ENCODE measurements at regions not wholly inside any gene's neighbourhood (a gene's known extent, or its start where the extent isn't known, plus 50 kb on each side); places are given as distances from the start of the nearest gene placed in this dataset.
"Not testable (repeated sequence)": the region's sequence is repeated elsewhere in the genome, so short reads cannot be mapped to it uniquely, and the experiment has no call there.

GRCh38 chr4:114041117-114041475 is 61.6 kb upstream of the ARSJ start:
- no peaks in the 10 kb centered on the region for H3K27me3 ChIP-seq (ENCODE audit: control insufficient read depth, insufficient read depth, low read length)
- peak overlapping the region in 1 of 4 experiments; percentile 36 for H3K4me3 ChIP-seq (replicated peaks in 1 of 4; ENCODE audit: control extremely low read depth in 1 of 4, insufficient read depth in 1 of 4, low read depth in 3 of 4, low read length in 4 of 4)
- H3K79me2 ChIP-seq (ENCODE audit: control insufficient read depth, insufficient read depth, low read length), result no peaks in the 10 kb centered on the region
- no peaks in the 10 kb centered on the region for H4K20me1 ChIP-seq (ENCODE audit: control insufficient read depth, extremely low read depth, insufficient read depth, low read length)
- H3K4me2 ChIP-seq (ENCODE audit: extremely low read depth, insufficient read depth, low read length), result peak overlapping the region; percentile 45
- H3K9ac ChIP-seq (ENCODE audit: insufficient read depth, low read length), result no peak overlapping the region
- peak; percentile 20 to 58 for DNase-seq (ENCODE audit: low read depth in 2 of 2)
- peak overlapping the region; percentile 65 for H3K27ac ChIP-seq (ENCODE audit: insufficient read depth, low read length)
- H3K9me3 ChIP-seq (ENCODE audit: control insufficient read depth, insufficient read depth, low read depth, low read length), result no peaks in the 10 kb centered on the region
- H2AFZ ChIP-seq (ENCODE audit: low read length), result no peak overlapping the region
- TF ChIP-seq CTCF (conservative IDR thresholded peaks at IDR 0.05 in 1 of 2, IDR thresholded peaks at IDR 0.05 in 1 of 2; ENCODE audit: low read depth in 1 of 2, low read length in 2 of 2), result no peak
- no peak for TF ChIP-seq EZH2 (IDR thresholded peaks at IDR 0.05; ENCODE audit: low read length, missing control alignments)
- peaks cover 5% of the 10 kb centered on the region for H3K4me1 ChIP-seq (ENCODE audit: control insufficient read depth, extremely low read depth, insufficient read depth, low read length)
- H3K36me3 ChIP-seq (ENCODE audit: control insufficient read depth, insufficient read depth, low read length), result no peaks in the 10 kb centered on the region

- DNase-seq (ENCODE audit: low read depth in 2 of 2), result peak in 1 of 2 donors; percentile 39
- peaks cover 5% of the 10 kb centered on the region for H3K4me1 ChIP-seq (ENCODE audit: control insufficient read depth, extremely low read depth, insufficient read depth, low read length)
- H4K20me1 ChIP-seq (ENCODE audit: control insufficient read depth, extremely low read depth, insufficient read depth, low read length), result no peaks in the 10 kb centered on the region
- H3K27ac ChIP-seq (ENCODE audit: insufficient read depth, low read length), result no peak overlapping the region
- H2AFZ ChIP-seq (ENCODE audit: low read length), result no peak overlapping the region
- H3K27me3 ChIP-seq (ENCODE audit: control insufficient read depth, insufficient read depth, low read length), result no peaks in the 10 kb centered on the region
- no peak overlapping the region for H3K9ac ChIP-seq (ENCODE audit: insufficient read depth, low read length)
- H3K79me2 ChIP-seq (ENCODE audit: control insufficient read depth, insufficient read depth, low read length), result no peaks in the 10 kb centered on the region
- no peaks in the 10 kb centered on the region for H3K36me3 ChIP-seq (ENCODE audit: control insufficient read depth, insufficient read depth, low read length)
- no peak for TF ChIP-seq EZH2 (IDR thresholded peaks at IDR 0.05; ENCODE audit: low read length, missing control alignments)
- no peak overlapping the region for H3K4me3 ChIP-seq (replicated peaks in 1 of 4; ENCODE audit: control extremely low read depth in 1 of 4, insufficient read depth in 1 of 4, low read depth in 3 of 4, low read length in 4 of 4)
- H3K4me2 ChIP-seq (ENCODE audit: extremely low read depth, insufficient read depth, low read length), result no peak overlapping the region
- H3K9me3 ChIP-seq (ENCODE audit: control insufficient read depth, insufficient read depth, low read depth, low read length), result no peaks in the 10 kb centered on the region
Observed at GRCh38 chr4:114043116-114043515, 63.7 kb upstream of the ARSJ start.

- not testable (repeated sequence) for H3K4me1 ChIP-seq (ENCODE audit: control insufficient read depth, extremely low read depth, insufficient read depth, low read length); DNase-seq (ENCODE audit: low read depth in 2 of 2); H3K4me3 ChIP-seq (replicated peaks in 1 of 4; ENCODE audit: control extremely low read depth in 1 of 4, insufficient read depth in 1 of 4, low read depth in 3 of 4, low read length in 4 of 4); H3K9ac ChIP-seq (ENCODE audit: insufficient read depth, low read length); H3K36me3 ChIP-seq (ENCODE audit: control insufficient read depth, insufficient read depth, low read length); H3K79me2 ChIP-seq (ENCODE audit: control insufficient read depth, insufficient read depth, low read length); H2AFZ ChIP-seq (ENCODE audit: low read length); H3K9me3 ChIP-seq (ENCODE audit: control insufficient read depth, insufficient read depth, low read depth, low read length); H3K27me3 ChIP-seq (ENCODE audit: control insufficient read depth, insufficient read depth, low read length); H3K4me2 ChIP-seq (ENCODE audit: extremely low read depth, insufficient read depth, low read length); H3K27ac ChIP-seq (ENCODE audit: insufficient read depth, low read length); H4K20me1 ChIP-seq (ENCODE audit: control insufficient read depth, extremely low read depth, insufficient read depth, low read length)
Observed at GRCh38 chr4:114044351-114044750, 64.9 kb upstream of the ARSJ start.

- TF ChIP-seq CTCF (conservative IDR thresholded peaks at IDR 0.05 in 1 of 2, IDR thresholded peaks at IDR 0.05 in 1 of 2; ENCODE audit: low read depth in 1 of 2, low read length in 2 of 2), result no peak
- no peak for TF ChIP-seq EZH2 (IDR thresholded peaks at IDR 0.05; ENCODE audit: low read length, missing control alignments)
- no peak for DNase-seq (ENCODE audit: low read depth in 2 of 2)
- no peak overlapping the region for H3K27ac ChIP-seq (ENCODE audit: insufficient read depth, low read length)
- H3K4me3 ChIP-seq (replicated peaks in 1 of 4; ENCODE audit: control extremely low read depth in 1 of 4, insufficient read depth in 1 of 4, low read depth in 3 of 4, low read length in 4 of 4), result no peak overlapping the region
- no peak overlapping the region for H2AFZ ChIP-seq (ENCODE audit: low read length)
- no peak overlapping the region for H3K4me2 ChIP-seq (ENCODE audit: extremely low read depth, insufficient read depth, low read length)
- H3K79me2 ChIP-seq (ENCODE audit: control insufficient read depth, insufficient read depth, low read length), result no peaks in the 10 kb centered on the region
- H3K9me3 ChIP-seq (ENCODE audit: control insufficient read depth, insufficient read depth, low read depth, low read length), result no peaks in the 10 kb centered on the region
- no peaks in the 10 kb centered on the region for H3K36me3 ChIP-seq (ENCODE audit: control insufficient read depth, insufficient read depth, low read length)
- H3K4me1 ChIP-seq (ENCODE audit: control insufficient read depth, extremely low read depth, insufficient read depth, low read length), result no peaks in the 10 kb centered on the region
- no peak overlapping the region for H3K9ac ChIP-seq (ENCODE audit: insufficient read depth, low read length)
- H3K27me3 ChIP-seq (ENCODE audit: control insufficient read depth, insufficient read depth, low read length), result no peaks in the 10 kb centered on the region
- no peaks in the 10 kb centered on the region for H4K20me1 ChIP-seq (ENCODE audit: control insufficient read depth, extremely low read depth, insufficient read depth, low read length)
Observed at GRCh38 chr4:114046331-114046730, 66.9 kb upstream of the ARSJ start.

- H2AFZ ChIP-seq (ENCODE audit: low read length); H3K4me2 ChIP-seq (ENCODE audit: extremely low read depth, insufficient read depth, low read length); H4K20me1 ChIP-seq (ENCODE audit: control insufficient read depth, extremely low read depth, insufficient read depth, low read length); H3K9ac ChIP-seq (ENCODE audit: insufficient read depth, low read length); H3K36me3 ChIP-seq (ENCODE audit: control insufficient read depth, insufficient read depth, low read length); DNase-seq (ENCODE audit: low read depth in 2 of 2); H3K79me2 ChIP-seq (ENCODE audit: control insufficient read depth, insufficient read depth, low read length); H3K27ac ChIP-seq (ENCODE audit: insufficient read depth, low read length); H3K9me3 ChIP-seq (ENCODE audit: control insufficient read depth, insufficient read depth, low read depth, low read length); H3K4me1 ChIP-seq (ENCODE audit: control insufficient read depth, extremely low read depth, insufficient read depth, low read length); H3K27me3 ChIP-seq (ENCODE audit: control insufficient read depth, insufficient read depth, low read length); H3K4me3 ChIP-seq (replicated peaks in 1 of 4; ENCODE audit: control extremely low read depth in 1 of 4, insufficient read depth in 1 of 4, low read depth in 3 of 4, low read length in 4 of 4): not testable (repeated sequence)
Observed at GRCh38 chr4:114048154-114048553, 68.7 kb upstream of the ARSJ start.

Measured in fibroblast of lung (primary cell).